Transverse colon (tissue), 4 donors: ENCODE measurements at regions not wholly inside any gene's neighbourhood (a gene's known extent, or its start where the extent isn't known, plus 50 kb on each side); places are given as distances from the start of the nearest gene placed in this dataset.

Experiments
- DNase-seq: peaks from one replicate; pipeline ENCODE4 v3.0.0-alpha.2; 2019
- H3K27ac ChIP-seq, 4 donors: fragments of 200-600 bp; sonication (generic); 2 replicates each; pipeline ENCODE4 v1.5.1; 2016 to 2018; ENCODE audit warnings: inconsistent platforms in 4 of 4
- H3K27me3 ChIP-seq: fragments of 200-600 bp; sonication (generic); 2 replicates; pipeline ENCODE4 v1.5.1; 2017; ENCODE audit warnings: inconsistent platforms
- H3K36me3 ChIP-seq, 4 donors: fragments of 200-600 bp; sonication (generic); 2 replicates each; pipeline ENCODE4 v1.5.1; 2017 to 2019; ENCODE audit warnings: inconsistent platforms in 4 of 4
- H3K4me1 ChIP-seq, 4 donors: fragments of 200-600 bp; sonication (generic); 2 replicates each; pipeline ENCODE4 v1.5.1; 2017 to 2020; ENCODE audit warnings: inconsistent platforms in 4 of 4
- H3K4me3 ChIP-seq, 4 donors: fragments of 200-600 bp; sonication (generic); 1 replicate in 1 of 4; 2 replicates in 3 of 4; pipeline versions ENCODE4 v1.5.1 to v1.6.1; 2017 to 2019; ENCODE audit warnings: inconsistent platforms in 4 of 4
- H3K9me3 ChIP-seq, 2 donors: fragments of 200-600 bp; sonication (generic); 2 replicates each; pipeline ENCODE4 v1.5.1; 2017 to 2019; ENCODE audit warnings: inconsistent platforms in 2 of 2
- CTCF ChIP-seq, 5 experiments: fragments of 200-600 bp in 3 of 5; fragments of 450-650 bp in 2 of 5; sonication (generic) in 3 of 5; IDR thresholded peaks; 1 replicate in 2 of 5; 2 replicates in 3 of 5; pipeline ENCODE4 v1.5.1; 2016 to 2017; ENCODE audit warnings: antibody characterized with exemption in 5 of 5, inconsistent platforms in 3 of 5, mild to moderate bottlenecking in 2 of 5, moderate library complexity in 1 of 5
- EP300 ChIP-seq: sonication (generic); formaldehyde crosslinking; IDR thresholded peaks from one replicate; pipeline ENCODE4 v1.6.1; 2017; ENCODE audit warnings: antibody characterized with exemption, low read depth
- POLR2A ChIP-seq: fragments of 450-650 bp; IDR thresholded peaks from one replicate; pipeline ENCODE4 v1.6.1; 2016; ENCODE audit warnings: antibody characterized with exemption, mild to moderate bottlenecking, moderate library complexity
- POLR2AphosphoS5 ChIP-seq, 3 donors: sonication (generic); formaldehyde crosslinking; IDR thresholded peaks; one replicate each; pipeline ENCODE4 v1.6.1; 2016; ENCODE audit warnings: antibody characterized with exemption in 3 of 3
- WGBS, 2 donors: methylation state at CpG; one replicate each; pipeline ENCODE4 v1.1.5; 2018; ENCODE audit warnings: low coverage in 1 of 2; 5-methylcytosine and 5-hydroxymethylcytosine counted together
- in situ Hi-C, 4 donors: fragments of 200-750 bp; cut with MboI; loops; one replicate each; pipeline versions ENCODE4 v1.15.0 to v1.15.1; 2017; ENCODE audit warnings: low sequenced_read_pairs in 3 of 4, low pct_ligation_motif_present in 1 of 4, low pct_unique_long_range_greater_than_20kb in 1 of 4
- intact Hi-C: fragments of 100-400 bp; cut with DNase I; formaldehyde crosslinking; loops from one replicate; pipeline ENCODE4 v1.15.1; 2023; ENCODE audit warnings: low total_unique reads

- no peak for DNase-seq
- H3K27me3 ChIP-seq: no peaks in the 10 kb centered on the region
- no peak for TF ChIP-seq POLR2A
- no peak for TF ChIP-seq POLR2AphosphoS5 (IDR thresholded peaks at IDR 0.05)
- no peak for TF ChIP-seq CTCF (IDR thresholded peaks at IDR 0.05)
- TF ChIP-seq EP300: no peak
- 63 to 77% methylated on average over 1 of the region's 1 CpG for WGBS, 2 donors
- H3K4me1 ChIP-seq: no peaks in the 10 kb centered on the region
- H3K4me3 ChIP-seq: no peak overlapping the region
- intact Hi-C loops: no loop called here
- no peaks in the 10 kb centered on the region for H3K36me3 ChIP-seq
- in situ Hi-C loops: no loop called here
- H3K27ac ChIP-seq: no peak overlapping the region
- no peaks in the 10 kb centered on the region for H3K9me3 ChIP-seq
These were observed 872.6 kb downstream of the FLRT2 start for GRCh38 chr14:86402545-86402944.

- WGBS, 2 donors: 89 to 100% methylated on average over 2 to 6 of the region's 6 CpGs
- no peaks in the 10 kb centered on the region for H3K4me1 ChIP-seq
- TF ChIP-seq CTCF (IDR thresholded peaks at IDR 0.05) (no peak), POLR2A (no peak), EP300 (no peak), POLR2AphosphoS5 (IDR thresholded peaks at IDR 0.05) (no peak)
These were observed 861.1 kb downstream of the FLRT2 start for GRCh38 chr14:86391085-86391484.

GRCh38 chr14:86388216-86388615 is 858.3 kb downstream of the FLRT2 start:
- H3K4me3 ChIP-seq: no peak overlapping the region
- H3K4me1 ChIP-seq: no peaks in the 10 kb centered on the region
- in situ Hi-C loops (no loop called here), intact Hi-C loops (no loop called here)
- no peak overlapping the region for H3K27ac ChIP-seq
- TF ChIP-seq EP300 (no peak), POLR2AphosphoS5 (IDR thresholded peaks at IDR 0.05) (no peak), CTCF (IDR thresholded peaks at IDR 0.05) (no peak), POLR2A (no peak)
- WGBS, 2 donors: 78% methylated on average over 3 of the region's 3 CpGs; no CpG with 5 or more reads in 1 of the 2 donors
- H3K27me3 ChIP-seq: no peaks in the 10 kb centered on the region
- no peaks in the 10 kb centered on the region for H3K36me3 ChIP-seq
- no peaks in the 10 kb centered on the region for H3K9me3 ChIP-seq
- DNase-seq: no peak

More at GRCh38 chr14:86391085-86391484, 861.1 kb downstream of the FLRT2 start:
- no peaks in the 10 kb centered on the region for H3K36me3 ChIP-seq
- no peak overlapping the region for H3K4me3 ChIP-seq
- H3K27me3 ChIP-seq: no peaks in the 10 kb centered on the region
- no peaks in the 10 kb centered on the region for H3K9me3 ChIP-seq
- intact Hi-C loops (no loop called here), in situ Hi-C loops (no loop called here)
- no peak overlapping the region for H3K27ac ChIP-seq
- DNase-seq: no peak

GRCh38 chr14:86373886-86374285 is 843.9 kb downstream of the FLRT2 start:
- H3K9me3 ChIP-seq: no peaks in the 10 kb centered on the region
- in situ Hi-C loops (no loop called here), intact Hi-C loops (no loop called here)
- H3K36me3 ChIP-seq: no peaks in the 10 kb centered on the region
- H3K4me3 ChIP-seq: no peak overlapping the region
- H3K27ac ChIP-seq: no peak overlapping the region
- 29 to 74% methylated on average over 1 of the region's 1 CpG for WGBS, 2 donors
- no peak for DNase-seq
- TF ChIP-seq POLR2AphosphoS5 (IDR thresholded peaks at IDR 0.05) (no peak), POLR2A (no peak), CTCF (IDR thresholded peaks at IDR 0.05) (no peak), EP300 (no peak)
- no peaks in the 10 kb centered on the region for H3K27me3 ChIP-seq
- no peaks in the 10 kb centered on the region for H3K4me1 ChIP-seq
